ENCODE measurements at regions not wholly inside any gene's neighbourhood (a gene's known extent, or its start where the extent isn't known, plus 50 kb on each side); places are given as distances from the start of the nearest gene placed in this dataset.

GRCh38 chr15:87686841-87687522 lies 569.6 kb downstream of the NTRK3 start:
- FAIRE-seq, result no peak
- WGBS, 3 donors, result 84 to 85% (median 85%) methylated on average over 4 of the region's 4 CpGs
- Histone ChIP-seq H3K4me1 (ENCODE audit: control insufficient read depth in 3 of 3, insufficient read depth in 2 of 3, low read depth in 1 of 3, low read length in 2 of 3) (no peaks in the 10 kb centered on the region), H3K27me3 (ENCODE audit: control insufficient read depth in 3 of 3, insufficient read depth in 3 of 3, low read length in 3 of 3) (no peaks in the 10 kb centered on the region), H3K36me3 (ENCODE audit: control insufficient read depth in 3 of 3, insufficient read depth in 2 of 3, low read depth in 1 of 3, low read length in 3 of 3) (no peaks in the 10 kb centered on the region), H3K27ac (ENCODE audit: low read depth in 1 of 3, low read length in 2 of 3) (no peak overlapping the region), H3K4me3 (ENCODE audit: low read depth in 1 of 3, low read length in 3 of 3) (no peak overlapping the region), H3K9me3 (ENCODE audit: control insufficient read depth in 2 of 2, insufficient read depth in 1 of 2, low read depth in 1 of 2, low read length in 1 of 2) (peaks cover 0 to 2% of the 10 kb centered on the region in 2 donors)
- DNase-seq, result no peak

GRCh38 chr15:87686339-87686738 lies 570.2 kb downstream of the NTRK3 start:
- no peaks in the 10 kb centered on the region for H3K36me3 ChIP-seq (ENCODE audit: control insufficient read depth in 3 of 3, insufficient read depth in 2 of 3, low read depth in 1 of 3, low read length in 3 of 3)
- no peak for DNase-seq
- 51 to 65% (median 52%) methylated on average over 5 of the region's 5 CpGs for WGBS, 3 donors
- no peaks in the 10 kb centered on the region for H3K27me3 ChIP-seq (ENCODE audit: control insufficient read depth in 3 of 3, insufficient read depth in 3 of 3, low read length in 3 of 3)
- H3K27ac ChIP-seq (ENCODE audit: low read depth in 1 of 3, low read length in 2 of 3), result no peak overlapping the region
- peaks cover 0 to 2% of the 10 kb centered on the region in 2 donors for H3K9me3 ChIP-seq (ENCODE audit: control insufficient read depth in 2 of 2, insufficient read depth in 1 of 2, low read depth in 1 of 2, low read length in 1 of 2)
- no peak for FAIRE-seq
- no peaks in the 10 kb centered on the region for H3K4me1 ChIP-seq (ENCODE audit: control insufficient read depth in 3 of 3, insufficient read depth in 2 of 3, low read depth in 1 of 3, low read length in 2 of 3)
- H3K4me3 ChIP-seq (ENCODE audit: low read depth in 1 of 3, low read length in 3 of 3), result no peak overlapping the region

GRCh38 chr15:87682527-87682926 lies 574.0 kb downstream of the NTRK3 start:
- no peak for DNase-seq
- Histone ChIP-seq H3K4me1 (ENCODE audit: control insufficient read depth in 3 of 3, insufficient read depth in 2 of 3, low read depth in 1 of 3, low read length in 2 of 3) (no peaks in the 10 kb centered on the region), H3K4me3 (ENCODE audit: low read depth in 1 of 3, low read length in 3 of 3) (no peak overlapping the region), H3K27me3 (ENCODE audit: control insufficient read depth in 3 of 3, insufficient read depth in 3 of 3, low read length in 3 of 3) (no peaks in the 10 kb centered on the region), H3K9me3 (ENCODE audit: control insufficient read depth in 2 of 2, insufficient read depth in 1 of 2, low read depth in 1 of 2, low read length in 1 of 2) (peaks cover 0 to 7% of the 10 kb centered on the region in 2 donors), H3K27ac (ENCODE audit: low read depth in 1 of 3, low read length in 2 of 3) (no peak overlapping the region), H3K36me3 (ENCODE audit: control insufficient read depth in 3 of 3, insufficient read depth in 2 of 3, low read depth in 1 of 3, low read length in 3 of 3) (no peaks in the 10 kb centered on the region)
- no peak for FAIRE-seq
- 47 to 84% (median 53%) methylated on average over 1 of the region's 1 CpG for WGBS, 3 donors

- Histone ChIP-seq H3K4me1 (ENCODE audit: control insufficient read depth in 3 of 3, insufficient read depth in 2 of 3, low read depth in 1 of 3, low read length in 2 of 3) (no peaks in the 10 kb centered on the region), H3K9me3 (ENCODE audit: control insufficient read depth in 2 of 2, insufficient read depth in 1 of 2, low read depth in 1 of 2, low read length in 1 of 2) (peaks cover 0 to 10% of the 10 kb centered on the region in 2 donors), H3K27me3 (ENCODE audit: control insufficient read depth in 3 of 3, insufficient read depth in 3 of 3, low read length in 3 of 3) (no peaks in the 10 kb centered on the region), H3K36me3 (ENCODE audit: control insufficient read depth in 3 of 3, insufficient read depth in 2 of 3, low read depth in 1 of 3, low read length in 3 of 3) (no peaks in the 10 kb centered on the region), H3K4me3 (ENCODE audit: low read depth in 1 of 3, low read length in 3 of 3) (no peak overlapping the region), H3K27ac (ENCODE audit: low read depth in 1 of 3, low read length in 2 of 3) (no peak overlapping the region)
- no peak for DNase-seq
- FAIRE-seq, result no peak
- WGBS, 3 donors, result 63 to 81% (median 72%) methylated on average over 1 of the region's 1 CpG
Measured at GRCh38 chr15:87681104-87681503, 575.4 kb downstream of the NTRK3 start.

- DNase-seq (no peak), FAIRE-seq (no peak)
- Histone ChIP-seq H3K27me3 (ENCODE audit: control insufficient read depth in 3 of 3, insufficient read depth in 3 of 3, low read length in 3 of 3) (no peaks in the 10 kb centered on the region), H3K36me3 (ENCODE audit: control insufficient read depth in 3 of 3, insufficient read depth in 2 of 3, low read depth in 1 of 3, low read length in 3 of 3) (no peaks in the 10 kb centered on the region), H3K27ac (ENCODE audit: low read depth in 1 of 3, low read length in 2 of 3) (no peak overlapping the region), H3K4me1 (ENCODE audit: control insufficient read depth in 3 of 3, insufficient read depth in 2 of 3, low read depth in 1 of 3, low read length in 2 of 3) (no peaks in the 10 kb centered on the region), H3K4me3 (ENCODE audit: low read depth in 1 of 3, low read length in 3 of 3) (no peak overlapping the region), H3K9me3 (ENCODE audit: control insufficient read depth in 2 of 2, insufficient read depth in 1 of 2, low read depth in 1 of 2, low read length in 1 of 2) (peaks cover 0 to 8% of the 10 kb centered on the region in 2 donors)
- 79 to 93% (median 83%) methylated on average over 1 of the region's 1 CpG for WGBS, 3 donors
Measured at GRCh38 chr15:87680208-87680607, 576.3 kb downstream of the NTRK3 start.

GRCh38 chr15:87675271-87675670 lies 581.3 kb downstream of the NTRK3 start:
- no peak for FAIRE-seq
- 88 to 94% (median 93%) methylated on average over 5 of the region's 5 CpGs for WGBS, 3 donors

GRCh38 chr15:87672309-87673288 lies 583.9 kb downstream of the NTRK3 start:
- Histone ChIP-seq H3K4me3 (ENCODE audit: low read depth in 1 of 3, low read length in 3 of 3) (no peak overlapping the region), H3K27me3 (ENCODE audit: control insufficient read depth in 3 of 3, insufficient read depth in 3 of 3, low read length in 3 of 3) (no peaks in the 10 kb centered on the region), H3K9me3 (ENCODE audit: control insufficient read depth in 2 of 2, insufficient read depth in 1 of 2, low read depth in 1 of 2, low read length in 1 of 2) (peaks cover 0 to 5% of the 10 kb centered on the region in 2 donors), H3K4me1 (ENCODE audit: control insufficient read depth in 3 of 3, insufficient read depth in 2 of 3, low read depth in 1 of 3, low read length in 2 of 3) (no peaks in the 10 kb centered on the region), H3K27ac (ENCODE audit: low read depth in 1 of 3, low read length in 2 of 3) (no peak overlapping the region), H3K36me3 (ENCODE audit: control insufficient read depth in 3 of 3, insufficient read depth in 2 of 3, low read depth in 1 of 3, low read length in 3 of 3) (no peaks in the 10 kb centered on the region)
- WGBS, 3 donors, result 39 to 51% (median 43%) methylated on average over 8 of the region's 8 CpGs
- peak; percentile 4 to 14 for DNase-seq
- no peak for FAIRE-seq

More at GRCh38 chr15:87675271-87675670, 581.3 kb downstream of the NTRK3 start:
- no peaks in the 10 kb centered on the region for H3K36me3 ChIP-seq (ENCODE audit: control insufficient read depth in 3 of 3, insufficient read depth in 2 of 3, low read depth in 1 of 3, low read length in 3 of 3)
- H3K27ac ChIP-seq (ENCODE audit: low read depth in 1 of 3, low read length in 2 of 3), result no peak overlapping the region
- no peaks in the 10 kb centered on the region for H3K4me1 ChIP-seq (ENCODE audit: control insufficient read depth in 3 of 3, insufficient read depth in 2 of 3, low read depth in 1 of 3, low read length in 2 of 3)
- peaks cover 0 to 8% of the 10 kb centered on the region in 2 donors for H3K9me3 ChIP-seq (ENCODE audit: control insufficient read depth in 2 of 2, insufficient read depth in 1 of 2, low read depth in 1 of 2, low read length in 1 of 2)
- DNase-seq, result no peak
- no peaks in the 10 kb centered on the region for H3K27me3 ChIP-seq (ENCODE audit: control insufficient read depth in 3 of 3, insufficient read depth in 3 of 3, low read length in 3 of 3)
- no peak overlapping the region for H3K4me3 ChIP-seq (ENCODE audit: low read depth in 1 of 3, low read length in 3 of 3)

- no peak overlapping the region for H3K27ac ChIP-seq (ENCODE audit: low read depth in 1 of 3, low read length in 2 of 3)
- H3K36me3 ChIP-seq (ENCODE audit: control insufficient read depth in 3 of 3, insufficient read depth in 2 of 3, low read depth in 1 of 3, low read length in 3 of 3), result no peaks in the 10 kb centered on the region
- WGBS, 3 donors, result 28 to 59% (median 31%) methylated on average over 5 of the region's 5 CpGs
- H3K4me3 ChIP-seq (ENCODE audit: low read depth in 1 of 3, low read length in 3 of 3), result no peak overlapping the region
- peaks cover 0 to 6% of the 10 kb centered on the region in 2 donors for H3K9me3 ChIP-seq (ENCODE audit: control insufficient read depth in 2 of 2, insufficient read depth in 1 of 2, low read depth in 1 of 2, low read length in 1 of 2)
- DNase-seq (no peak), FAIRE-seq (no peak)
- H3K4me1 ChIP-seq (ENCODE audit: control insufficient read depth in 3 of 3, insufficient read depth in 2 of 3, low read depth in 1 of 3, low read length in 2 of 3), result no peaks in the 10 kb centered on the region
- no peaks in the 10 kb centered on the region for H3K27me3 ChIP-seq (ENCODE audit: control insufficient read depth in 3 of 3, insufficient read depth in 3 of 3, low read length in 3 of 3)
Measured at GRCh38 chr15:87671289-87671688, 585.2 kb downstream of the NTRK3 start.
